K562 (cell line): ENCODE measurements at regions not wholly inside any gene's neighbourhood (a gene's known extent, or its start where the extent isn't known, plus 50 kb on each side); places are given as distances from the start of the nearest gene placed in this dataset.
A peak's percentile ranks its signal among the peaks of the same experiment; 100 is the strongest.

Experiments
- ATAC-seq: fragments of 200-7000 bp; cut with Tn5 transposase; 3 replicates; pipeline ENCODE4 v1.9.1; 2020; ENCODE audit warnings: moderate library complexity
- BruUV-seq: library from RNA; stranded (reverse); fragments of 400-500 nt; replicated peaks from 2 replicates; lab custom pipeline; 2021; lab: Mats Ljungman, UMichigan
- CTCF ChIA-PET: fragments of 300-600 bp; formaldehyde crosslinking; extraction: SDS; loops from one replicate; lab custom pipeline; 2021; ENCODE audit warnings: low intra/inter-chr PET ratio; lab: Yijun Ruan, JAX
- POLR2A ChIA-PET: fragments of 300-600, 350-650 bp; sonication (Branson Sonifier 250); formaldehyde crosslinking; extraction: SDS; loops from one replicate; lab custom pipeline; 2021; ENCODE audit warnings: antibody characterized with exemption, inconsistent platforms; lab: Yijun Ruan, JAX
- DNase-seq, 4 experiments: peaks; one replicate each; pipeline versions ENCODE4 v3.0.0 to v3.0.0-alpha.2; 2011 to 2018; ENCODE audit warnings: low spot score in 3 of 4, mixed read lengths in 3 of 4; ENCODE audit errors: extremely low read depth in 1 of 4
- FAIRE-seq: peaks from 2 replicates; lab custom pipeline; 2011; peaks lifted over from hg19 to GRCh38; lab: Jason Lieb, UNC
- H2AFZ ChIP-seq: 2 replicates; pipeline ENCODE4 v1.6.0; 2011; ENCODE audit warnings: low read depth, low read length, control low read depth, inconsistent platforms
- H3K27ac ChIP-seq: fragments of 200-600 bp; 3 replicates; pipeline ENCODE4 v1.8.0; 2011; ENCODE audit warnings: low read depth, mild to moderate bottlenecking, control low read depth, inconsistent platforms, low read length, moderate library complexity, mixed read lengths; ENCODE audit errors: extremely low read depth
- H3K27me3 ChIP-seq, 2 experiments: fragments of 300-600 bp in 1 of 2; 2 replicates in 1 of 2; 3 replicates in 1 of 2; pipeline versions ENCODE4 v1.6.0 to v1.8.0; 2011; ENCODE audit warnings: inconsistent platforms in 2 of 2, low read length in 2 of 2, mild to moderate bottlenecking in 1 of 2, mixed read lengths in 1 of 2, moderate library complexity in 1 of 2; ENCODE audit not compliant: control insufficient read depth in 2 of 2, insufficient read depth in 2 of 2
- H3K36me3 ChIP-seq: fragments of 300-600 bp; 3 replicates; pipeline ENCODE4 v1.8.0; 2011; ENCODE audit warnings: mild to moderate bottlenecking, low read length, inconsistent platforms; ENCODE audit not compliant: control insufficient read depth, insufficient read depth
- H3K4me1 ChIP-seq, 2 experiments: fragments of 200-600 bp in 1 of 2; replicated peaks in 1 of 2; 2 replicates in 1 of 2; 3 replicates in 1 of 2; pipeline versions ENCODE4 v1.5.1 to v1.8.0; 2011; ENCODE audit warnings: inconsistent platforms in 2 of 2, low read length in 2 of 2, mild to moderate bottlenecking in 1 of 2, mixed read lengths in 1 of 2, moderate library complexity in 1 of 2; ENCODE audit not compliant: control insufficient read depth in 2 of 2, insufficient read depth in 2 of 2
- H3K4me2 ChIP-seq: 2 replicates; pipeline ENCODE4 v1.6.1; 2011; ENCODE audit warnings: low read length, control low read depth, inconsistent platforms, mixed read lengths; ENCODE audit not compliant: insufficient read depth
- H3K4me3 ChIP-seq: fragments of 200-600 bp; sonication (generic), shearing (Covaris generic); 2 replicates; pipeline ENCODE4 v1.5.1; 2016; ENCODE audit warnings: control low read depth, inconsistent platforms
- H3K79me2 ChIP-seq: fragments of 200-600 bp; 3 replicates; pipeline ENCODE4 v1.8.0; 2011; ENCODE audit warnings: low read length, inconsistent platforms; ENCODE audit not compliant: control insufficient read depth, insufficient read depth
- H3K9ac ChIP-seq, 2 experiments: 2 replicates each; pipeline versions ENCODE4 v1.6.0 to v1.6.1; 2011; ENCODE audit warnings: low read depth in 2 of 2, low read length in 2 of 2, control low read depth in 1 of 2, inconsistent platforms in 1 of 2, mild to moderate bottlenecking in 1 of 2, mixed read lengths in 1 of 2; ENCODE audit not compliant: insufficient read depth in 1 of 2
- H3K9me1 ChIP-seq: one replicate; pipeline ENCODE4 v1.6.0; 2011; ENCODE audit warnings: inconsistent platforms, mild to moderate bottlenecking, low read length, moderate library complexity; ENCODE audit not compliant: control insufficient read depth, insufficient read depth
- H3K9me3 ChIP-seq: replicated peaks from 2 replicates; pipeline ENCODE4 v1.5.1; 2011; ENCODE audit warnings: low read depth, low read length, inconsistent platforms; ENCODE audit not compliant: control insufficient read depth, insufficient read depth
- H4K20me1 ChIP-seq: replicated peaks from 2 replicates; pipeline ENCODE4 v1.6.1; 2011; ENCODE audit warnings: low read length, inconsistent platforms, mixed read lengths; ENCODE audit not compliant: control insufficient read depth, insufficient read depth
- ELF4 ChIP-seq: fragments of 450-650 bp; formaldehyde crosslinking; IDR thresholded peaks from 2 replicates; pipeline ENCODE4 v1.4.0; 2022; ENCODE audit warnings: missing genetic modification characterization
- EWSR1 ChIP-seq: fragments of 450-650 bp; IDR thresholded peaks from 2 replicates; pipeline ENCODE4 v1.6.1; 2018; ENCODE audit warnings: borderline replicate concordance, mild to moderate bottlenecking, low read depth, moderate library complexity; ENCODE audit not compliant: partially characterized antibody
- FUS ChIP-seq: fragments of 200-400 bp; formaldehyde crosslinking; optimal IDR thresholded peaks from 2 replicates; pipeline ENCODE3; 2017; ENCODE audit warnings: low read depth, low read length
- KLF16 ChIP-seq: IDR thresholded peaks from 2 replicates; pipeline ENCODE4 v1.6.1; 2016; ENCODE audit warnings: antibody characterized with exemption
- RAD21 ChIP-seq, 2 experiments: fragments of 250-450 bp in 1 of 2; fragments of 450-650 bp in 1 of 2; sonication (Bioruptor Pico) in 1 of 2; formaldehyde crosslinking in 1 of 2; IDR thresholded peaks in 1 of 2; conservative IDR thresholded peaks in 1 of 2; 2 replicates each; pipeline versions ENCODE4 v1.4.0 to v1.8.0; 2020 to 2022; ENCODE audit warnings: mild to moderate bottlenecking in 2 of 2, moderate library complexity in 1 of 2
- SMC3 ChIP-seq: conservative IDR thresholded peaks from 2 replicates; pipeline ENCODE4 v1.6.1; 2011; ENCODE audit warnings: low read depth, low read length, improper control_type of control experiment; ENCODE audit not compliant: insufficient read depth
- XRCC5 ChIP-seq: fragments of 200-400 bp; formaldehyde crosslinking; IDR thresholded peaks from 2 replicates; pipeline ENCODE4 v1.6.1; 2017; ENCODE audit warnings: low read depth, mild to moderate bottlenecking, low read length
- ZNF197 ChIP-seq: fragments of 200-800 bp; sonication (Bioruptor generic); IDR thresholded peaks from 2 replicates; pipeline ENCODE4 v1.6.1; 2016; ENCODE audit warnings: low read depth, missing genetic modification characterization, missing compliant biosample characterization
- WGBS: fragments of 100-300 bp; shearing (Covaris generic); methylation state at CpG from one replicate; pipeline ENCODE4 v1.1.6; 2016; ENCODE audit warnings: low coverage, mixed read lengths; ENCODE audit not compliant: insufficient coverage; ENCODE audit errors: missing lambda C conversion rate; 5-methylcytosine and 5-hydroxymethylcytosine counted together
- in situ Hi-C: fragments of 300-500 bp; cut with MboI; formaldehyde crosslinking; loops from 4 replicates; pipeline ENCODE4 v1.15.0; 2018; ENCODE audit warnings: inconsistent platforms, mixed read lengths
- intact Hi-C: fragments of 100-400 bp; cut with micrococcal nuclease; formaldehyde crosslinking; loops from 2 replicates; pipeline ENCODE4 v1.14.2; 2022
- TF ChIP-seq, protein P1 (sequence below), 3 experiments: IDR thresholded peaks in 2 of 3; conservative IDR thresholded peaks in 1 of 3; 2 replicates each; pipeline ENCODE4 v1.5.1; 2011 to 2012; ENCODE audit warnings: low read length in 3 of 3, mild to moderate bottlenecking in 3 of 3, control low read depth in 2 of 3, improper control_type of control experiment in 1 of 3, inconsistent platforms in 1 of 3, low read depth in 1 of 3, mixed read lengths in 1 of 3, moderate library complexity in 1 of 3; ENCODE audit not compliant: insufficient read depth in 2 of 3
- TF ChIP-seq, protein P2 (sequence below): IDR thresholded peaks from 2 replicates; pipeline ENCODE4 v1.6.1; 2011; ENCODE audit warnings: borderline replicate concordance, low read depth, mild to moderate bottlenecking, moderate library complexity, low read length; ENCODE audit not compliant: insufficient read depth, poor library complexity, severe bottlenecking

DNA sequence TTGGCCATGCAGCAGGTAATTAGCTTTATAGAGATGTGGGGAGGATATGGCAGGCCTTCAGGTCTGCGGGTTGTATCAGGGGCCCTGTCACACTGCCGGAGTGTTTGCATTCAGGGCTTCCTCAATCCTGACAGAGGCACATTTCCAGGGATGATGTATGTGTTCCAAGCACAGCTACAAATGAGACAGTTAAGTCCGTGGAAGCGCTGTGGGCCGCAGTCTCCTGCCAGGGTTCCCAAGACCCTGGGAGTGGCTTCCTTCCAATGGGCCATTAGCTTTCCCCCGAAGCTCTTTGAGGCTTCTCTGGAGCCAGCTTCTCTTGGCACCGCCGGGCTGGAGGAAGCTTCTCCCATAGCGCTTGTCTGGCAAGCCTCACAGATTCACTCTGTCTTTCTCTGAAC lies 1524.7 kb upstream of the TMEM132C start:
- no peak overlapping the region for H2AFZ ChIP-seq
- ChIA-PET CTCF (no interaction called here), POLR2A (interaction anchor here (0.8 to 1.4 kb wide), 2 partner anchors 11 to 14 kb away, joined by 3 to 5 read pairs; no protein-coding TSS in a partner anchor)
- H3K4me2 ChIP-seq: no peak overlapping the region
- H3K36me3 ChIP-seq: no peaks in the 10 kb centered on the region
- ATAC-seq (no peak), FAIRE-seq (no peak), DNase-seq (no peak)
- no peaks in the 10 kb centered on the region for H3K9me3 ChIP-seq
- H3K79me2 ChIP-seq: no peaks in the 10 kb centered on the region
- no peak overlapping the region for H3K9ac ChIP-seq
- in situ Hi-C loops (no loop called here), intact Hi-C loops (loop anchor here (10.0 kb wide), 1 partner anchor 1207 kb away; no protein-coding TSS in a partner anchor)
- H4K20me1 ChIP-seq: no peaks in the 10 kb centered on the region
- no TSS peak for BruUV-seq
- H3K27me3 ChIP-seq: peaks cover 0 to 12% of the 10 kb centered on the region in 2 experiments; a peak in 1 of 5 replicates
- TF ChIP-seq XRCC5: no peak
- TF ChIP-seq EWSR1: no peak
- TF ChIP-seq FUS: no peak
- no peaks in the 10 kb centered on the region for H3K4me1 ChIP-seq
- no peak overlapping the region for H3K4me3 ChIP-seq
- no peaks in the 10 kb centered on the region for H3K9me1 ChIP-seq
- H3K27ac ChIP-seq: no peak overlapping the region
- WGBS: 3% methylated on average over 9 of the region's 9 CpGs

DNA sequence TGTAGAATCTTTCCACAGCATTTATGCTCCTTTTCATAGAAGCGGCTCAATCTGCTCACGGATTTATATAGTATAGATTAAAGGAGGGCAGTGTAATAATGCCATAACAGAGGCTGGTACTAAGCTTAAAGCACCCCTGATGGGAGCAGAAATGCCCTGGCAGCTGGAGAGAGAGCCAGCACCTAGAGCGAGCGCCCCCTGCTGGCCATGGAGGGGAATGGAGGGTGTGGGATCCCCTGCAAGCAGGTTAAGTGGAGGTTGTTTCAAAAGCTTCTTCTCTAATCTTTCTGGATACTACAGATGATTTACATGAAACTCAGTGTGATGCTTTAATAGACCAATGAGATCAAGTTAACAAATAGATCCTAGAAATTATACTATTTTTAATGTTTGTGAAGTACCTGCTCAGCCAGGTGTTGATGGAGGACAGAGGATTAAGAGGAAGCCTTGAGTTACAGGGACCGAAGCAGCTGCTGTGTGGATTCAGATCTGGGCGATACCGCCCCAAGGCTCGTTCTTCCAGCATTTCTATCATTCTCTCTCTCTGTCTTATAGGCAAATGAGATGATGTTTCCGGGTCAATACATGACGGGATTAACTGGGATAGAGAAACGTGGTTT lies 1519.3 kb upstream of the TMEM132C start:
- Histone ChIP-seq H3K79me2 (no peaks in the 10 kb centered on the region), H3K27ac (no peak overlapping the region), H3K4me1 (no peaks in the 10 kb centered on the region), H3K4me3 (no peak overlapping the region), H3K9me3 (no peaks in the 10 kb centered on the region), H3K36me3 (no peaks in the 10 kb centered on the region), H3K27me3 (no peaks in the 10 kb centered on the region), H3K9me1 (no peaks in the 10 kb centered on the region), H2AFZ (no peak overlapping the region), H4K20me1 (no peaks in the 10 kb centered on the region), H3K4me2 (no peak overlapping the region), H3K9ac (no peak overlapping the region)
- peak; percentile 68 for TF ChIP-seq SMC3
- TF ChIP-seq ZNF197: no peak
- 0 out of 2 replicates have a peak, but pooled peaks have one; percentile 42 for TF ChIP-seq KLF16
- TF ChIP-seq, protein P1, sequence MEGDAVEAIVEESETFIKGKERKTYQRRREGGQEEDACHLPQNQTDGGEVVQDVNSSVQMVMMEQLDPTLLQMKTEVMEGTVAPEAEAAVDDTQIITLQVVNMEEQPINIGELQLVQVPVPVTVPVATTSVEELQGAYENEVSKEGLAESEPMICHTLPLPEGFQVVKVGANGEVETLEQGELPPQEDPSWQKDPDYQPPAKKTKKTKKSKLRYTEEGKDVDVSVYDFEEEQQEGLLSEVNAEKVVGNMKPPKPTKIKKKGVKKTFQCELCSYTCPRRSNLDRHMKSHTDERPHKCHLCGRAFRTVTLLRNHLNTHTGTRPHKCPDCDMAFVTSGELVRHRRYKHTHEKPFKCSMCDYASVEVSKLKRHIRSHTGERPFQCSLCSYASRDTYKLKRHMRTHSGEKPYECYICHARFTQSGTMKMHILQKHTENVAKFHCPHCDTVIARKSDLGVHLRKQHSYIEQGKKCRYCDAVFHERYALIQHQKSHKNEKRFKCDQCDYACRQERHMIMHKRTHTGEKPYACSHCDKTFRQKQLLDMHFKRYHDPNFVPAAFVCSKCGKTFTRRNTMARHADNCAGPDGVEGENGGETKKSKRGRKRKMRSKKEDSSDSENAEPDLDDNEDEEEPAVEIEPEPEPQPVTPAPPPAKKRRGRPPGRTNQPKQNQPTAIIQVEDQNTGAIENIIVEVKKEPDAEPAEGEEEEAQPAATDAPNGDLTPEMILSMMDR (IDR thresholded peaks at IDR 0.05 in 2 of 3, conservative IDR thresholded peaks at IDR 0.05 in 1 of 3; ENCODE audit: insufficient read depth in 2 of 3, low read depth in 1 of 3, low read length in 3 of 3): peak; percentile 72 to 93 (median 79)
- no peak for TF ChIP-seq ELF4
- TF ChIP-seq, protein P2, sequence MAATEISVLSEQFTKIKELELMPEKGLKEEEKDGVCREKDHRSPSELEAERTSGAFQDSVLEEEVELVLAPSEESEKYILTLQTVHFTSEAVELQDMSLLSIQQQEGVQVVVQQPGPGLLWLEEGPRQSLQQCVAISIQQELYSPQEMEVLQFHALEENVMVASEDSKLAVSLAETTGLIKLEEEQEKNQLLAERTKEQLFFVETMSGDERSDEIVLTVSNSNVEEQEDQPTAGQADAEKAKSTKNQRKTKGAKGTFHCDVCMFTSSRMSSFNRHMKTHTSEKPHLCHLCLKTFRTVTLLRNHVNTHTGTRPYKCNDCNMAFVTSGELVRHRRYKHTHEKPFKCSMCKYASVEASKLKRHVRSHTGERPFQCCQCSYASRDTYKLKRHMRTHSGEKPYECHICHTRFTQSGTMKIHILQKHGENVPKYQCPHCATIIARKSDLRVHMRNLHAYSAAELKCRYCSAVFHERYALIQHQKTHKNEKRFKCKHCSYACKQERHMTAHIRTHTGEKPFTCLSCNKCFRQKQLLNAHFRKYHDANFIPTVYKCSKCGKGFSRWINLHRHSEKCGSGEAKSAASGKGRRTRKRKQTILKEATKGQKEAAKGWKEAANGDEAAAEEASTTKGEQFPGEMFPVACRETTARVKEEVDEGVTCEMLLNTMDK: peak; percentile 60
- TF ChIP-seq RAD21 (CRISPR knock-in tag; conservative IDR thresholded peaks at IDR 0.05 in 1 of 2, IDR thresholded peaks at IDR 0.05 in 1 of 2): peak; percentile 29 to 61; a peak in 3 of 4 replicates
- ChIA-PET POLR2A (interaction anchor here (0.9 to 2.3 kb wide), 3 partner anchors 11 to 80 kb away, joined by 3 to 6 read pairs (median 3); no protein-coding TSS in a partner anchor), CTCF (interaction anchor here (0.7 kb wide), 1 partner anchor 52 kb away, joined by 3 read pairs; no protein-coding TSS in a partner anchor)
- WGBS: 3% methylated on average over 11 of the region's 11 CpGs
- DNase-seq (peak; percentile 67 to 83 (median 82)), FAIRE-seq (peak; percentile 85), ATAC-seq (peak; percentile 94)
- intact Hi-C loops (loop anchor here (5.0 to 10.0 kb wide), 2 partner anchors 680 to 1213 kb away; no protein-coding TSS in a partner anchor), in situ Hi-C loops (no loop called here)
- no TSS peak for BruUV-seq
